OCI-LY7 (cell line): ENCODE measurements at regions not wholly inside any gene's neighbourhood (a gene's known extent, or its start where the extent isn't known, plus 50 kb on each side); places are given as distances from the start of the nearest gene placed in this dataset.

Source experiments
- BruUV-seq: library from RNA; stranded (reverse); fragments of 400-500 nt; replicated peaks from 2 replicates; lab custom pipeline; 2021; lab: Mats Ljungman, UMichigan
- CTCF ChIA-PET: fragments of 300-600 bp; sonication (Branson Sonifier 250); formaldehyde crosslinking; loops from one replicate; lab custom pipeline; 2022; ENCODE audit warnings: antibody characterized with exemption; ENCODE audit not compliant: unreplicated experiment; lab: Charles Lee
- POLR2A ChIA-PET: fragments of 300-600 bp; sonication (Branson Sonifier 250); formaldehyde crosslinking; loops from one replicate; lab custom pipeline; 2022; ENCODE audit warnings: antibody characterized with exemption; lab: Charles Lee
- DNase-seq: peaks from one replicate; pipeline ENCODE4 v3.0.0-alpha.2; 2015; ENCODE audit warnings: low spot score
- H2AFZ ChIP-seq: fragments of 200-600 bp; sonication (generic), shearing (Covaris generic); 2 replicates; pipeline ENCODE4 v1.6.1; 2014; ENCODE audit warnings: mild to moderate bottlenecking, antibody characterized with exemption, low read length, moderate library complexity
- H3K27ac ChIP-seq: fragments of 200-600 bp; sonication (generic); 2 replicates; pipeline ENCODE4 v1.5.1; 2014; ENCODE audit warnings: mixed run types, low read depth, mild to moderate bottlenecking, moderate library complexity, low read length, inconsistent platforms; ENCODE audit not compliant: poor library complexity, severe bottlenecking
- H3K36me3 ChIP-seq: fragments of 200-600 bp; sonication (generic); 2 replicates; pipeline ENCODE4 v1.6.1; 2014; ENCODE audit warnings: mild to moderate bottlenecking, antibody characterized with exemption, low read length, moderate library complexity, mixed read lengths; ENCODE audit not compliant: insufficient read depth
- H3K4me1 ChIP-seq: fragments of 200-600 bp; sonication (generic); 2 replicates; pipeline ENCODE4 v1.5.1; 2014; ENCODE audit warnings: mild to moderate bottlenecking, low read length; ENCODE audit not compliant: insufficient read depth, poor library complexity, severe bottlenecking
- H3K4me2 ChIP-seq: fragments of 200-600 bp; sonication (generic); 2 replicates; pipeline ENCODE4 v1.6.1; 2014; ENCODE audit warnings: mild to moderate bottlenecking, low read length
- H3K4me3 ChIP-seq: fragments of 200-600 bp; sonication (generic); 2 replicates; pipeline ENCODE4 v1.5.1; 2014; ENCODE audit warnings: mild to moderate bottlenecking, low read depth, low read length; ENCODE audit not compliant: poor library complexity, severe bottlenecking
- H3K79me2 ChIP-seq: fragments of 200-600 bp; sonication (generic); 2 replicates; pipeline ENCODE4 v1.6.1; 2016; ENCODE audit warnings: low read depth, mild to moderate bottlenecking, low read length, moderate library complexity, mixed read lengths; ENCODE audit not compliant: insufficient read depth
- H3K9me2 ChIP-seq: fragments of 200-600 bp; sonication (generic); 2 replicates; pipeline ENCODE4 v1.6.1; 2016; ENCODE audit warnings: mild to moderate bottlenecking, low read length, mixed read lengths; ENCODE audit not compliant: insufficient read depth
- H3K9me3 ChIP-seq: fragments of 200-600 bp; sonication (generic); 2 replicates; pipeline ENCODE4 v1.6.1; 2014; ENCODE audit warnings: mild to moderate bottlenecking, mixed run types, low read length, mixed read lengths
- H4K20me1 ChIP-seq: fragments of 200-600 bp; sonication (generic); 2 replicates; pipeline ENCODE4 v1.6.1; 2014; ENCODE audit warnings: mild to moderate bottlenecking, antibody characterized with exemption, low read length, moderate library complexity, mixed read lengths; ENCODE audit not compliant: insufficient read depth
- EZH2phosphoT487 ChIP-seq: fragments of 200-600 bp; sonication (generic); IDR thresholded peaks from 2 replicates; pipeline ENCODE4 v1.6.1; 2018; ENCODE audit warnings: low read depth, borderline replicate concordance, mild to moderate bottlenecking, mixed run types, antibody characterized with exemption, low read length, moderate library complexity, mixed read lengths
- intact Hi-C: fragments of 100-400 bp; cut with micrococcal nuclease; formaldehyde crosslinking; loops from one replicate; pipeline ENCODE4 v1.10.0; 2022; ENCODE audit not compliant: unreplicated experiment
- TF ChIP-seq, protein P1 (sequence below): fragments of 200-600 bp; sonication (generic); conservative IDR thresholded peaks from 2 replicates; pipeline ENCODE4 v1.5.1; 2014; ENCODE audit warnings: mild to moderate bottlenecking, antibody characterized with exemption, low read length, moderate library complexity, mixed read lengths

DNA sequence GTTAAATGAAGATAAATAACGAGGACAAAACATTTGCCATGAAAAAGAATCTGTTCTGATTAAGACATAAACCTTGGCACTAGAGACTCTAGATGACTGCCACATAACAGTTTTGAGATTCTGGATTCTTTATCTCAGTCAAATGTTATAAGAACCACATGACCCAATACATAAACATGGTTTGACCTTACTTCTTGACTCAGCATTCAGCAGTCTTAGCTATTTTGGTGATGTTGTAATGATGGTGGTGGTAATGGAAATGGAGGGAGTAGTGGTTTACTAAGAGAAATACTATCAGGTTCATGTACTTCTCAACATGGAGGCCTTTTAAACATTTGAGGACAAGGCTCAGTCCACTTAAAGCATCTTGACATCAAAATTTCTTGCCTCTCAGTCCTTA, 925.4 kb downstream of the CDH11 start:
- no peaks in the 10 kb centered on the region for H3K79me2 ChIP-seq
- BruUV-seq: no TSS peak
- CTCF ChIA-PET: no interaction called here
- intact Hi-C loops: no loop called here
- DNase-seq: no peak
- POLR2A ChIA-PET: interaction anchor here (0.6 kb wide), 1 partner anchor 22 kb away, joined by 3 read pairs; no protein-coding TSS in a partner anchor
- H3K36me3 ChIP-seq: no peaks in the 10 kb centered on the region; the same call in 1 of the 2 replicates
- H3K9me3 ChIP-seq: no peaks in the 10 kb centered on the region
- H3K27ac ChIP-seq: no peak overlapping the region
- no peaks in the 10 kb centered on the region for H3K9me2 ChIP-seq
- TF ChIP-seq, protein P1, sequence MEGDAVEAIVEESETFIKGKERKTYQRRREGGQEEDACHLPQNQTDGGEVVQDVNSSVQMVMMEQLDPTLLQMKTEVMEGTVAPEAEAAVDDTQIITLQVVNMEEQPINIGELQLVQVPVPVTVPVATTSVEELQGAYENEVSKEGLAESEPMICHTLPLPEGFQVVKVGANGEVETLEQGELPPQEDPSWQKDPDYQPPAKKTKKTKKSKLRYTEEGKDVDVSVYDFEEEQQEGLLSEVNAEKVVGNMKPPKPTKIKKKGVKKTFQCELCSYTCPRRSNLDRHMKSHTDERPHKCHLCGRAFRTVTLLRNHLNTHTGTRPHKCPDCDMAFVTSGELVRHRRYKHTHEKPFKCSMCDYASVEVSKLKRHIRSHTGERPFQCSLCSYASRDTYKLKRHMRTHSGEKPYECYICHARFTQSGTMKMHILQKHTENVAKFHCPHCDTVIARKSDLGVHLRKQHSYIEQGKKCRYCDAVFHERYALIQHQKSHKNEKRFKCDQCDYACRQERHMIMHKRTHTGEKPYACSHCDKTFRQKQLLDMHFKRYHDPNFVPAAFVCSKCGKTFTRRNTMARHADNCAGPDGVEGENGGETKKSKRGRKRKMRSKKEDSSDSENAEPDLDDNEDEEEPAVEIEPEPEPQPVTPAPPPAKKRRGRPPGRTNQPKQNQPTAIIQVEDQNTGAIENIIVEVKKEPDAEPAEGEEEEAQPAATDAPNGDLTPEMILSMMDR: no peak
- TF ChIP-seq EZH2phosphoT487: no peak
- H4K20me1 ChIP-seq: no peaks in the 10 kb centered on the region
- H3K4me1 ChIP-seq: no peaks in the 10 kb centered on the region
- no peak overlapping the region for H3K4me2 ChIP-seq
- no peak overlapping the region for H3K4me3 ChIP-seq
- H2AFZ ChIP-seq: peak overlapping the region; percentile 25; the same call in 1 of the 2 replicates

- Histone ChIP-seq H3K4me3 (no peak overlapping the region), H4K20me1 (no peaks in the 10 kb centered on the region), H3K4me2 (no peak overlapping the region), H3K36me3 (no peaks in the 10 kb centered on the region; the same call in 1 of the 2 replicates), H3K9me2 (no peaks in the 10 kb centered on the region), H3K27ac (no peak overlapping the region), H3K9me3 (no peaks in the 10 kb centered on the region; the same call in 1 of the 2 replicates), H3K4me1 (no peaks in the 10 kb centered on the region), H3K79me2 (no peaks in the 10 kb centered on the region), H2AFZ (peak overlapping the region; percentile 23; the same call in 1 of the 2 replicates)
- CTCF ChIA-PET: no interaction called here
- no peak for DNase-seq
- intact Hi-C loops: no loop called here
- TF ChIP-seq EZH2phosphoT487: no peak
- TF ChIP-seq, protein P1: no peak
- POLR2A ChIA-PET: interaction anchor here (1.1 kb wide), 1 partner anchor 10 kb away, joined by 3 read pairs; no protein-coding TSS in a partner anchor
- BruUV-seq: no TSS peak
Observed at GRCh38 chr16:64185954-64186353, 935.9 kb downstream of the CDH11 start.

DNA sequence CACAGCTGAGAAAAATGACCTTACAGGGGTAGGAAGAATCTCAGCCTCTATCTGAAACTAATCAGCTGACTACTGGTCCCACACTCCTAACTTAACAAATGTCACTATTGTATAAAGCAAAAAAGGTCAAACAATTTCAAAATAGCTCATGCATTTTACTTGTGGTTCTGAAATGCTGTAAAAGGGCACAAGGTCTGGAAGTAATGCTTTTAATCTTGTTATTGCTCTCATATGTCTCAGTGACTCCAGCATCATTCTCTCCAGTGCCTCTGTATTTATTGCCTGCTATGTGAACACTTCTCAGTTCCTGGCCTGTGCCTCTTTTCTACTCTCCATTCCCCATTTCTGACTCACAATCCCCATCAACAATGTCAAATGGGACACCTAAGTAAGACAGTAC, 937.7 kb downstream of the CDH11 start:
- Histone ChIP-seq H3K27ac (no peak overlapping the region), H3K36me3 (no peaks in the 10 kb centered on the region; the same call in 1 of the 2 replicates), H3K4me3 (no peak overlapping the region), H2AFZ (no peak overlapping the region; the same call in 1 of the 2 replicates), H3K9me3 (peaks cover 11% of the 10 kb centered on the region; the same call in 1 of the 2 replicates), H3K79me2 (no peaks in the 10 kb centered on the region), H3K4me2 (no peak overlapping the region), H3K4me1 (no peaks in the 10 kb centered on the region), H4K20me1 (no peaks in the 10 kb centered on the region), H3K9me2 (no peaks in the 10 kb centered on the region)
- POLR2A ChIA-PET: interaction anchor here (0.7 to 0.9 kb wide), 2 partner anchors 11 to 12 kb away, joined by 3 to 4 read pairs; no protein-coding TSS in a partner anchor
- BruUV-seq: no TSS peak
- no peak for DNase-seq
- CTCF ChIA-PET: no interaction called here
- intact Hi-C loops: no loop called here
- no peak for TF ChIP-seq EZH2phosphoT487
- TF ChIP-seq, protein P1: no peak
